GM19463 (cell line): ENCODE measurements at regions not wholly inside any gene's neighbourhood (a gene's known extent, or its start where the extent isn't known, plus 50 kb on each side); places are given as distances from the start of the nearest gene placed in this dataset.
"Not testable (repeated sequence)": the region's sequence is repeated elsewhere in the genome, so short reads cannot be mapped to it uniquely, and the experiment has no call there.

Source experiments
- ATAC-seq: cut with Tn5 transposase; IDR thresholded peaks from one replicate; pipeline ENCODE4 v1.9.1; 2021; ENCODE audit warnings: mild to moderate bottlenecking, moderate library complexity; ENCODE audit not compliant: unreplicated experiment

GRCh38 chr5:167332309-167332708, 959.1 kb upstream of the WWC1 start:
- no peak for ATAC-seq

GRCh38 chr5:167336161-167336560, 955.3 kb upstream of the WWC1 start:
- ATAC-seq: no peak

GRCh38 chr5:167339205-167339604, 952.2 kb upstream of the WWC1 start:
- ATAC-seq: no peak

- ATAC-seq: no peak
Measured at GRCh38 chr5:167346461-167346860, 945.0 kb upstream of the WWC1 start.

- no peak for ATAC-seq
Measured at GRCh38 chr5:167348251-167348926, 943.1 kb upstream of the WWC1 start.

- ATAC-seq: no peak
Measured at GRCh38 chr5:167348980-167349379, 942.5 kb upstream of the WWC1 start.

GRCh38 chr5:167351316-167351715, 940.1 kb upstream of the WWC1 start:
- ATAC-seq: no peak

- ATAC-seq: no peak
Measured at GRCh38 chr5:167352801-167353200, 938.6 kb upstream of the WWC1 start.

- ATAC-seq: no peak
Measured at GRCh38 chr5:167355346-167355745, 936.1 kb upstream of the WWC1 start.

GRCh38 chr5:167356374-167356773, 935.1 kb upstream of the WWC1 start:
- ATAC-seq: no peak

GRCh38 chr5:167358868-167359492, 932.5 kb upstream of the WWC1 start:
- ATAC-seq: no peak

- no peak for ATAC-seq
Measured at GRCh38 chr5:167361795-167362194, 929.6 kb upstream of the WWC1 start.

- ATAC-seq: no peak
Measured at GRCh38 chr5:167363065-167363464, 928.4 kb upstream of the WWC1 start.

- no peak for ATAC-seq
Measured at GRCh38 chr5:167375125-167375524, 916.3 kb upstream of the WWC1 start.

GRCh38 chr5:167378894-167379723, 912.3 kb upstream of the WWC1 start:
- ATAC-seq: no peak

- ATAC-seq: no peak
Measured at GRCh38 chr5:167381457-167381856, 910.0 kb upstream of the WWC1 start.

- ATAC-seq: no peak
Measured at GRCh38 chr5:167389537-167389936, 901.9 kb upstream of the WWC1 start.

GRCh38 chr5:167391286-167391685, 900.2 kb upstream of the WWC1 start:
- ATAC-seq: not testable (repeated sequence)

- no peak for ATAC-seq
Measured at GRCh38 chr5:167392240-167392639, 899.2 kb upstream of the WWC1 start.

GRCh38 chr5:167393358-167393757, 898.1 kb upstream of the WWC1 start:
- no peak for ATAC-seq

GRCh38 chr5:167402671-167403070, 888.8 kb upstream of the WWC1 start:
- no peak for ATAC-seq

- ATAC-seq: no peak
Measured at GRCh38 chr5:167406513-167406912, 884.9 kb upstream of the WWC1 start.
